Middle frontal gyrus (tissue), 1 donor: ENCODE measurements at regions not wholly inside any gene's neighbourhood (a gene's known extent, or its start where the extent isn't known, plus 50 kb on each side); places are given as distances from the start of the nearest gene placed in this dataset.
"Not testable (repeated sequence)": the region's sequence is repeated elsewhere in the genome, so short reads cannot be mapped to it uniquely, and the experiment has no call there.

Source experiments
- DNase-seq: peaks from one replicate; pipeline ENCODE4 v3.0.0-alpha.2; 2015; ENCODE audit warnings: low spot score; ENCODE audit errors: extremely low spot score

DNA sequence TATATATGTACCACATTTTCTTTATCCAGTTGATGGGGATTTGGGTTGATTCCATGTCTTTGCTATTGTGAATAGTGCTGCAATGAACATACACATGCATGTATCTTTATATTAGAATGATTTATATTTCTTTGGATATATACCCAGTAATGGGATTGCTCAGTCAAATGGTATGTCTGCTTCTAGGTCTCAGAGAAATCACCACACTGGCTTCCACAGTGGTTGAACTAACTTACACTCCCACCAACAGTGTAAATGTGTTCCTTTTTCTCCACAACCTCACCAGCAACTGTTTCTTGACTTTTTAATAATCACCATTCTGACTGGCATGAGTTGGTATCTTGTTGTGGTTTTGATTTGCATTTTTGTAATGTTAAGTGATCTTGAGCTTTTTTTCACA lies 452.2 kb upstream of the FLRT2 start:
- DNase-seq: not testable (repeated sequence)

DNA sequence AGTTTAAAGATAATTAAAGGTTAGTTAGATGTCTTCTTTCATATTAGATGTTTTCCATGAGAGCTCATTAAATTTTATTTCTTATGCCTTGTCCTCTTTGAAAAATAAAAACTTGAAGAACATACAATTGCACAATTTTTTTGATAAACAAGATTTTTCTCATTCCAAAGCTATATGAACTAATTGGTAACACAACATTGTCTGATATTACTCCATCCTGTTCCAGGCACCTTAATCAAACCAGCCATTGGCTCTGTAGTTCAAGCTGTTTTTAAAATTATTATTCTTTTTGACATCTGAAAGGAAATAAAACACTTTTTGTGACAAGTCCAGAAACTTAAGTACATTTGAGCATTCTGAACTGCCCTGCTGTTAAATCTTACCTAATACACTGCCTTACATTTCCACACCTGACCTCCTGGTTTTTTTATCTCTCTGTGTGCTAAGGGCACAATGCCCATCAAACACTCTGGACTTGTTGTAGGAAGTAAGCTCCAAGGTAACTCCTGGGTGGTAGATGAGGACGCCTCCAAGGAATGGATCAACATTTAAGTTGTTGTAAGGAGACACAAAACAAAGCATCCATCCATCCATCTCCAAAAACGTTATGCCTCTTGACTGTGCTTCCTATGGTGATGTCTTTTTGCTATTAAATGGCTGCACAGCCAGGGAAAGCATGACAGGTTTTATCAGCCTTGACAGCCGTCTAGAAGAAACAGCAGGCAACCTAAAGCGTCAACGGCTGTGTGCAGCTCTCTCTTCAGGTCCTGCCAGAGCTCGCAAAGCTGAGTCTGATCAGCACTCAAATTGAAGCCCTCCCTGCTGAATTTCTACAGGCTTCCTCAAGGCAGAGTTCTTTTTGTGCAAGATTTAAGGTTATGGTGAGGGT lies 449.9 kb upstream of the FLRT2 start:
- no peak for DNase-seq

DNA sequence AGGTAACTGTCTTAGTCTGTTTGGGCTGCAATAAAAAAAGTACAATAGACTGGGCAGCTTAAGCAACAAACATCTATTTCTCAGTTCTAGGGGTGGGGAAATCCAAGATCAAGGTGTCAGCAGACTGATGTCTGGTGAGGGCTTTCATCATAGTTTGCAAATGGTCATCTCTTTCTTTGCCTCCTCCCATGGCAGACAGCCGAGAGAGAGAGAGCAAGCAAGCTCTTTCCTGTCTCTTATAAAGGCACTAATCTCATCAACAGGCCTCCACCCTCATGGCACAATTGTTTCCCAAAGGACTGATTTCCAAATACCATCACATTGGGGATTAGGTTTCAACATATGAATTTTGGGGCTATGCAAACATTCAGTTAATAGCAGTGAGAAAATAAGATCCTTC lies 445.6 kb upstream of the FLRT2 start:
- no peak for DNase-seq

DNA sequence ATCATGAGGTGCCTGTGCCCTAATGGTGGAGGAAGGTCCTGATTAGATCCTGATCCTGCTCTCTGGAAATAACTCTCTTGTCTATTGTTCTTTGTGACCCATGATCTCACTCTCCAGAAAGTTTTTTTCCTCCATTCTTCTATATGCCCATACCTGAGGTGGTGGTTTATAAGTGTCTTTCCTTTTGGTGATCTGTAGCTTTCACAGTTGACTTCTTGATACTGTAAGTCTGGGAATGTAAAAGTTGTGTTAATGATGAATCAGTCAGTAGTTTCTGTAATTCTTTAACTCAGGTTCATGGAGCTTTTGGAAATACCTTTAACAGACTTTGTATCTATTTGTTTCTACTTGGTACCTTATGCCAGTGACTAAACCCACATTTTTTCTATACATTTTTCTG lies 444.0 kb upstream of the FLRT2 start:
- no peak for DNase-seq

DNA sequence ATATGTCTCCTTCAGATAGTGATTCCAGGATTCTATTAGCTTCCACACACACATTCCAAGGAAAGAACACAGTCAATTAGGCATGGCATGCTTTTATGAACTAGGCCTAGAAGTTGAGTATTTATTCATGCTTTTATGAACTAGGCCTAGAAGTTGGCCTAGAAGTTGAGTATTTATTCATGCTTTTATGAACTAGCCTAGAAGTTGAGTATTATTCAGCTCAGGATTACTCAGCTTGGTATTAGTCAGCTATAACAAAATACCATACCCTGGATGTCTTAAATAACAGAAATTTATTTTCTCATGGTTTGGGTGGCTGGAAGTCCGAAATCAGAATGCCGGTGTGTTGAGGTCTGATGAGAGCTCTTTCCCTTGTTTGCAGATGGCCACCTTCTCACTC lies 442.7 kb upstream of the FLRT2 start:
- DNase-seq: no peak

DNA sequence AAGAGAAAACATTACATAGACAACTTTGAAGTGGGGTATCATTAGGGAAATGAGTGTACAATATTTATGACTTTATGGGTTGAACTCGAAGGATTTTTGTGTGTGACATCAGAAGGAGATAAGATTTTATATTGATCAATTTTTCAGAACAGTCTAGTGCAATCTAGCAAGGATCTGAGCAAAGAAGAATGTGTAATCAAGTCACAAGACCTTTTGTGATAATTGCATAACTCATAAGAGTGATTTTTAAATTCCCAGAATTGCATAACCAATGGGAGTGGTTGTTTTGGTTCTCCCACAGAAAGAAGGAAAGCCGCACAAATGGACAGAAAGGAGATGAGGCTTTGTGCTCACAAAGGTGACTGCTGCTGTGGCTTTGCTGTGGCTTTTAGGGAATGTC lies 441.8 kb upstream of the FLRT2 start:
- no peak for DNase-seq

DNA sequence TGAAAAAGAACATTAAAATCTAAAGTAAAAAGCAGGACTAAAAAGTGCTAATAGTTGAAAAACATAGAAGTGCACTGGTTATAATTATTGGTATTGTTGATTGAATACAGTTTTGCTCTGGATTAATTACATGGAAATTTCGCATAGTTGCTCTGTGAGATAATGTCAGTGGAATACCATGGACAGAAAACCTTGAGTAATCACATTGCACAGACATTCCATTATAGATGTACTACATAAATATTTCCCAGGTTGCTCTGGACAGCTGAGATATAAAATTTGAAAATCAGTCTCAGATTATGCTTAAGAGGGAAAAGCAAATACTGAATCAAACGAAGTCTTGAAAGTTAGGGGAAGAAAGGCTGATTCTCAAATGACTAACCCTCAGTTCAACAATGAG lies 439.3 kb upstream of the FLRT2 start:
- DNase-seq: no peak

DNA sequence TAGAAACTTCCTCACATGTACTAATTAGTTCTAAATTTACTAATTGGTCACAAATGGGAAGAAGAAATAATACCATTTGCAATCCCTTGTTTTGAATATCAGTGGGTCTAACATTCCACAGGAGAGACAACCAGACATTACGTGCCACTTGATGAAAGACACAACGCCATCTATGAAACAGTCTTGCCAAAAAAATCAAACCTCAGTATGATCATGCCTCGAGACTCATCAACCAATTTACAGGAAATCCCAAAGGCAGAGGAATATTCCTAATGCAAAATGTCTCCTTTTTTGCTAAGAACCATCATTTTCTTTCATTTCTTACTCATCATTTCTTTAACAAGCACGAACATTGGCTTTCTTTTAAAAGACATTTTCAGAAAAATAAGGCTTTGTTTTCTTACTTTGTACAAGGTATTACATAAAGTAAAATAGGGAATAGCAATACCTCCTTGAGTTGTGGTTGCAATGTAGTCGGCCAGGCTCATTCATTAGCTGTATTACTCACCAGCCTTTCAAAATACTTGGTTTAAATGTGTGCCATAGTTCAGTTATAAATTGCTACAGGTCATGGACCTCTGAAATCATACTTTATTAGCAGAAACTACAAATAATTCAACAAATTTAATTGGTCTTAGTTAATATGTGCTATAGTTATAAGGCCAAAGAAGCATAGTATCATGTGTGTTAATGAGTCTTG lies 436.2 kb upstream of the FLRT2 start:
- no peak for DNase-seq

DNA sequence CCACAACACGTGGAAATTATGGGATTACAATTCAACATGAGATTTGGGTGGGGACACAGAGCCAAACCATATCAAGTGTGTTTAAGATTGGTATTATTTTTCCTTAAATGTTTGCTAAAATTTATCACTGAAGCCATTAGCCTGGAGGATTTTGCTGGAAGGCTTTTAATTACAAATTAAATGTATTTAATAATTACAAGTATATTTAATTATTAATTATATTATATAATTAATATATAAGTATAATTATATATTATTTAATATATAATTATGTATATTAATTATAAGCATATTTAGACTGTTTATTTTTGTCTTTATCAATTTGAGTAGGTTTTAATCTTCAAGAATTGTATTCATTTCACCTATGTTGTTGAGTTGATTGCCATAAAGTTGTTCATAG lies 427.4 kb upstream of the FLRT2 start:
- DNase-seq: no peak

DNA sequence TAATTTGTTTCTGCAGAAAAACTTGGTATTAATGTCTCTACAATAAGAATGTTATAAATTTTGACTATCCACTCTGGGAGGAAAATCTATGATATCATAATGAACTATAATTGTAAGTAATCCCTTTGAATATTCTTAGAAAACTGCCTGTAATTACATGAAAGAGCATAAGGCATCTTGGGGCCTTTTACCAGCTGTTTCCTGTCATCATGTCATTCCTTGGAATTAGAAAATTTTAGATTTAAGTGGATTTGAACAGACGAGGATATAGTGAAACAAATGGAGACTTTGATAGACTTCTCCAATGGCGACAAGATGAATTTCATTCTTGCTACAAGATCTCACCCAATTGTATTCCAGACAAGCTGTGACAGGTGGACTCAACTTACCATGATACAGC lies 423.4 kb upstream of the FLRT2 start:
- no peak for DNase-seq

DNA sequence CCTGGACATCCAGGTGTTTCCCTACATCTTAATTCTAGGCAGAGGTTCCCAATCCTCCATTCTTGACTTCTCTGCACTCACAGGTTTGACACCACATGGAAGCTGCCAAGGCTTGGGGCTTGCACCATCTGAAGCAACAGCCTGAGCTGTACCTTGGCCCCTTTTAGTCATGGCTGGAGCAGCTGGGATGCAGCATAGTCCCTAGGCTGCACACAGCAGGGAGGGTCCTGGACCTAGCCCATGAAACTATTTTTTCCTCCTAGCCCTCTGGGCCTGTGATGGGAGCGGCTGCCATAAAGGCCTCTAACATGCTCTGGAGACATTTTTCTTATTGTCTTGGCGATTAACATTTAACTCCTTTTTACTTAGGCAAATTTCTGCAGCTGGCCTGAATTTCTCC lies 417.2 kb upstream of the FLRT2 start:
- DNase-seq: no peak

DNA sequence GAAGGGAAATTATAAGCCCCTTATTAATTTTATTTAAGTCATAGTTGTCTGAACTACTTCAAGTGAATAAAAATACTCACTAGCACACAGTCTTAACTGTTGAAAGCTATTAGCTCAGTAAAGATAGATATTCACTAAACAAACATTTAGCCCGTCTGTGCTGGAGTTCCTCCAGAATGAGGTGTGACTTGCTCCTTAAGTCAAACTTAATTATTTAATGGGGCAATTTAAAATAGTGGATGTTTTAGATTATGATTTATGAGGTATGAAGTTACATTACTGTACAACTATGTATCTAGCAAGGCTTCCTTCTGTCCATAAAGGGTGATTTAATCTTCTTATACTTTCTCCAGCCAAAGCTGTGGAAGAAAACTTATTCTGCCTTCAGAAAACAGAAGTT lies 414.0 kb upstream of the FLRT2 start:
- DNase-seq: no peak

DNA sequence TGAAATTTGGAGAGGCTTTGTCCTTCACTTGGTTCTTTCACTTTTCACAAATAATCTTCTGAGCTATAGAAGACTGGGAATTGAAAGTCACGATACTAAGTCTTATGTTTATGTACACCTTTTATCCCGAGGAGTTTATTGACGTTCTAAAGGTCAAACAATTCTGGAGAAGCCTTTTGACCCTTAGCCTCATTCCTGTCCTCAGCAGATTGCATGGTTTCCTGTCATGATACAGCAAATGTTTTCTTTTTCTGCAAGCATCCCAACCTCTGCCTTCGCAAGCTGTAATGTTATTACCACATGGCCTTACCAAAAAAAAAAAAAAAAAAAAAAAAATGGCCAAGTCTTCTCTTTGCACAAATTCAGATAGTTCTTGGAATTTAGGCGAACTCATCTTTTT lies 411.7 kb upstream of the FLRT2 start:
- DNase-seq: no peak

DNA sequence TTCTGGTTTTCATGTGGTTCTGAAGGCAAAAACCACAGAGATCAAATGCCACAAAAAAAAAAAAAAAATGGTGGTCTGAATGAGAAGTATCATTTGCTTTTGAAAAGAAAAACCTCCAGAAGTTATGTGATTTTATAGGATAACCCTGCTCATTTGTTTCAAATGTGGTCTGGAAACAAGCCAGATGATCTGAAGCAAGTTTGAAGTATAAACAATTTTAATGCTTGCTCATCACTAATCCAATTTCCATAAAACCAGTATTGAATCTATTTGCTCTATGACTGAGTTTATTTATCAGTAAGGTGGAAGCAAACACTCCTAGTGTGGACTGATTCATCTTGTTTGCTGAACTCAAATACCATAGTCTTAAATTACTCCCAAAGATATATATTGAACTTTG lies 407.3 kb upstream of the FLRT2 start:
- no peak for DNase-seq

DNA sequence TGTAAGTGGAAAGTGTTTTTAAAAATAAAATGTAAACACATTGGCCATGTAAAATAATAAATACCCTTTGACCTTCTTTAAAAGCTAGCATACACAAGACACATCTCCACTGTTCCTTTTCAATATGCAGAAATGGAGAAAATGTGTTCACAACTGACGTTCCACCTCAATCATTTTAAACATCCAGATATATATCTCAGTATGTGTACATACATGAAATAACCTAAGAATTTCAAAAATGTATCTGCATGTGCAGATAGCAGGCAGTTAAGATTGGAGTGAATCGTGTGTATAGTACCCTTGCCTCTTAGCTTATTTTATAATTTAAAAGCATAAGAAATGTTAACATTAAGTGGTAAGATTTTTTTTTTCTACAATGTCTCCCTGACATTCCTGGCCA lies 406.2 kb upstream of the FLRT2 start:
- no peak for DNase-seq

DNA sequence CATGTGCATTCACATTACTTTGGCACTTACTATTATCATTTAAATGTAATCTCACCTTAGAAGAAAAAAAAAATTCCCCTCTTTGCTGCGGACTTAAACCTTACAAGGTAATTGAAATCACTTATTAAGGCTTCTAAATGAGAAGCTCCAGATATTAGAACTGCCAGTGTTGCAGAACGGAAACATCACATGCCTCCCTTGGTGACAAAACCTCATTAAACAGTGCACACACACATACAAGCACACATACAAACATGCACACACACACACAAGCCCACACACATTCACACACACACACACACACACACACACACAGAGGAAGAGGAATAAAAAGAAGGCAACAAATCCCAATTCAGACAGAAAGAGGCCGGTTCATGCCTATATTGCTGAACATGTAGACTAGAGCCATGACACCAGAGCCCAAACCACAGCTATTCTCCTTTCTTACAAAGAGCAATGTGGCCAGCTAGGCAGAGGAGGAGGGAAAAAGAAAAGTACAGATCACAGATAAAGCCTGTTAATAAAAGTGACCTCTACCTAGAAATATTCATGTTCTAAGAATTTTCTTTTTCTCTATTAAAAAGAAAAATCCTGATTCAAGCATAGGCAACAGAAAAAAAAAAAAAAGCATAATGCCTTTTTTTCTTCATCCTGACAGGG lies 405.2 kb upstream of the FLRT2 start:
- DNase-seq: no peak

DNA sequence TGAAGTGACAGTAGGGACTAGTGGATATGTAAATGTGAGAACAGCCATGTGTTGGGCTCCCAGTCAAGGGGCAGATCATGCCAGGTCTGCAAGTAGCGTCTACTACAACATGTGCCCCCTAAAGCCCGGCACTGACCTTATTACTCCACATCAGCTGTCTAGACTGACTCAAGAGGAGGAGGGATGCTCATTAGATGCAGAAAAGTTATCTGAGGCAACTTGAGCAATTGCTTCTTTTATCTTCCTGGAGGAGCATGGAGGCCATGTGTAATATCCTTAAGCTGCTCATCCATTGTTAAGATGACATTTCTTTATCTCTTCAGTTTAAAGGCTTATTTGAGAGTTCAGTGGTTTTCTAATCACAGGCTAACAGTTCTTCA lies 404.7 kb upstream of the FLRT2 start:
- DNase-seq: no peak

DNA sequence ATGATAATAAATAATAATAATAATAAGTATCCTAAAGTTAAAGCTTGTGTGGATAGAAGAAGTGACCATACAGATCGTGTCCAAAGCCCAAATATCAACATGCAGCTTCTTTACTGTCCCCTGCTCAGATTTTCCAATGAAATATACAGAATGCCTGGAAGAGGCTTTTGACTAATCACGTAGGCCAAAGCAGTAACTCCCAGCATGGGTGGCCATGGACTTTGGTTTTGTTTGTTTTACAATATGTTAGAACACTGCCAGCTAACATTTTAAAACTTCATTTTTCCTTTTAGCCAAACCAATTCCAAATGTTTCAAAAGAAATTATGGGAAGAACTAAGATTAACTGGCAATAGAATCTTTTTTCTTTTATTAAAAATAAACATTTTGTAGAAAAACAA lies 400.0 kb upstream of the FLRT2 start:
- no peak for DNase-seq

DNA sequence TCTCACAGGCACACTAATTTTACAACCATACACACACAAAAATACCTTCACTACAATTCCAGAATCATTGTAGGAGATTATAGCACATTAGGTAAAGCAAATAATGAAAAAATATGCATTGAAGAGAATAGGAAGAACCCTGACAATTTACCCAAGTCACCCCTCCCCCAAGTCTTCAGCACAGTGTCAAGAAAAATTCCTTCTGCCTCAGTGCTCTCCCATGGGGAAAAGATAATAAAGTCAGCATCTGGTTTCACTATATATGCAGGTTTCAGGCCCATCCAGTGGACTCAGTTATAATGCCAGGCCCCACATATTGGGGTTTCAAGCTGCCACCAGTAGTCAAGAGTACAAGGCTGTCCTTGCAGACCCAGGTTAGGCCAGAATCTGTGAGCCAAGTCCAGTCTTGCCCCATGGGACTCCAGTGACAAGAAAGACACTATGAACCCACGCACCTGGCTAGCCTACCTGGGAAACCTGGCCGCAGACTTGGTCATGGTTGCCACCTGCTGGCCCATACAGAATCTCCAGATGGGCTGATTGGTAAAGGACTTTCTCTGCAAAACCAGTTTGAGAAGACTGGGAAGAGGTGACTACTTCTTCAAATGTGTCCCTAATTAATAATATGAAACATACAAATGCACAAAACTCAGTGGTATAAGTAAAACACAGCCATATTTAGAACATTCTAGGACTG lies 398.6 kb upstream of the FLRT2 start:
- no peak for DNase-seq

DNA sequence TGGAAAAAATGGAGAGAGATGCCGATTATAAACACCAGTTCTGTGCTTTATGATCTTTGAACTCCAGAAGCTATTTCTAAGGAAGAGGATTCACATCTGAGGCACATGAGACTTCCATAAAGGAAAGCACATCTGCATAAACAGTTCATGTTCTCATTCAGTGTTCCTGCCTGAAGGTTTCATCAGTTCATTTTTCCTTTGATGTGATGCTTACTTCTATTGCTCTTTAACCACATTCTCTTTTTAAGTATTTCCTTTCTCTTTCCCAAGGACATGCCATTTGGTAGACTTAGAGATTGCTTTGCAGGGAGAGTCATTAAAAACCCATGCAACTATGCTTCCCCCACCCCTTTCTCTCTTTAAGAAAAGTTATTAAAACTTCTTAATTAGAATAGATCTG lies 387.0 kb upstream of the FLRT2 start:
- DNase-seq: no peak

DNA sequence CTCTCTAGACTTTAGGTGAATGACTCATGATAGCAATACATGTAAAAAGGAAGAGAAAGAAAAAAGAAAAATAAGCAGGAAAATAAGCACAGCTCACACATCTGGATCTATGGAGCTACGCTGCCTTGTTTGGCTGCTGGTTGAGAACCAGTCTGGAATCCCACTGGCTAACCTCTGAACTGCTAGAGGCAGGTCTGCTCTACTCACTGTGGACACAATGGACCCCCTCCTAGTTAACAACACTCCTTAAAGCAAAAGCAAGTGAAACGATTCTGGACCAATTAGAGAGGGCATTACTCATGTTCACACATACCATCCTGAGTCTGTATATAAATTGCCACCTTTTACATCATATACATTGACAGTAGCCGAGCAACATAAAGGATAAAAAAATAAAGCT lies 383.2 kb upstream of the FLRT2 start:
- no peak for DNase-seq

DNA sequence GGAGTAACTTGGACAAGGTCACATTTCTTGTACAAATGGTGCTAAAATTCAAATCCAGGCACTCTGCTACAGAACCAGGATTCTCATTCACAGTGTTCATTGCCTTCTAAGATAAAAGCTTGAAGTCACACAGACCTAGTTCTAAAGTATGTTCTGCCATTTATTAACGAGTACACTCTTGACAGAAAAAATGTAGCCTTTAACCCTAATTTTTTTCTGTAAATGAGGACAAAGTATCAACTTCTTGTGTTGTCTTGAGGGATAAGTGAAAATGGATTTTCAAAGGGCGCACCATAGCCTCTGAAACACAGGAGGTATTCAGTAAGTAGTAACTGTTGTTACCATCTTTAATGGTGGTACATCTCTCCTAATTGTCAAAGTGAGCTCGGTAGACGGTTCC lies 379.8 kb upstream of the FLRT2 start:
- no peak for DNase-seq
